ENCODE measurements at regions not wholly inside any gene's neighbourhood (a gene's known extent, or its start where the extent isn't known, plus 50 kb on each side); places are given as distances from the start of the nearest gene placed in this dataset.

DNA sequence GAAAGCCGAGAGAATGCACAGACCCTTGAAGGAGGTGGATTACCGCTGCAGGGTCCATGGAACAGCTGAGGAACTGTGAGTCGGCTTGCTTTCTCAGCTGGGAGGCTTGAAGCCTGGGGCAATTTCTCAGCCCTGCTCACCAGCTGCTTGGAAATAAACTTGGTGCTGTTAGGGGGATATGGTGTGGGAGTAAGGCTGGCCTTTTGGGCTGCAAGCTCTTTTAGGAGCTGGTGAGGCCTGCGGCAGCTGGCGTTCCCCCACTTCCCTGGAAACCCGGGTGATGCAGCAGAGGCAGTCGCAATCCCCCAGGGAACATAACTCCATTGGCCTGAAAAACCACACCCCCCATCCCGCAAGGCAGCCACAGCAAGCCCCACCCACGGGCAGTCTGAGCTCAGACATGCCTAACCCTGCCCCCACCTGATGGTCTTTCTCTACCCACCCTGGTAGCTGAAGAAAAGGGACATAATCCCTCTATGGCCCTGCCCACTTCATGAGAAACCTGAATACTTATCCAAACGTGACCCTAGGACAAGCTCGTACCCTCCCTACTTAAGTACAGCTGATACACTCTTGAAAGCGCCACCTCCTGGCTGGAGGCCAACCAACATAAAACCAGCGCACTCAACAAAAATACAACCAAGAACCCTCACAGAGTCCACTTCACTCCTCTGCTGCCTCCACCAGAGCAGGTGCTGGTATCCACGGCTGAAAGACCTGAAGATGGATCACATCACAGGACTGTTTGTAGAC is 1995.8 kb downstream of the NCAM2 start:
- Histone ChIP-seq H3K36me3 (no peaks in the 10 kb centered on the region), H3K27me3 (no peaks in the 10 kb centered on the region), H3K4me3 (no peak overlapping the region), H3K9me3 (peaks cover 0 to 10% (median 0%) of the 10 kb centered on the region in 4 donors), H3K4me1 (no peaks in the 10 kb centered on the region), H3K27ac (no peak overlapping the region)
- DNase-seq: peak in 1 of 2 donors; percentile 36
- WGBS, 2 donors: 84 to 89% methylated on average over 13 to 14 of the region's 14 CpGs
- ATAC-seq (ENCODE audit: low FRiP score in 2 of 2): no peak
- TF ChIP-seq, protein P1, sequence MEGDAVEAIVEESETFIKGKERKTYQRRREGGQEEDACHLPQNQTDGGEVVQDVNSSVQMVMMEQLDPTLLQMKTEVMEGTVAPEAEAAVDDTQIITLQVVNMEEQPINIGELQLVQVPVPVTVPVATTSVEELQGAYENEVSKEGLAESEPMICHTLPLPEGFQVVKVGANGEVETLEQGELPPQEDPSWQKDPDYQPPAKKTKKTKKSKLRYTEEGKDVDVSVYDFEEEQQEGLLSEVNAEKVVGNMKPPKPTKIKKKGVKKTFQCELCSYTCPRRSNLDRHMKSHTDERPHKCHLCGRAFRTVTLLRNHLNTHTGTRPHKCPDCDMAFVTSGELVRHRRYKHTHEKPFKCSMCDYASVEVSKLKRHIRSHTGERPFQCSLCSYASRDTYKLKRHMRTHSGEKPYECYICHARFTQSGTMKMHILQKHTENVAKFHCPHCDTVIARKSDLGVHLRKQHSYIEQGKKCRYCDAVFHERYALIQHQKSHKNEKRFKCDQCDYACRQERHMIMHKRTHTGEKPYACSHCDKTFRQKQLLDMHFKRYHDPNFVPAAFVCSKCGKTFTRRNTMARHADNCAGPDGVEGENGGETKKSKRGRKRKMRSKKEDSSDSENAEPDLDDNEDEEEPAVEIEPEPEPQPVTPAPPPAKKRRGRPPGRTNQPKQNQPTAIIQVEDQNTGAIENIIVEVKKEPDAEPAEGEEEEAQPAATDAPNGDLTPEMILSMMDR (IDR thresholded peaks at IDR 0.05): no peak
- no peak for TF ChIP-seq POLR2A (IDR thresholded peaks at IDR 0.05)
- no peak for TF ChIP-seq POLR2AphosphoS5 (IDR thresholded peaks at IDR 0.05)
- no peak for TF ChIP-seq EP300 (IDR thresholded peaks at IDR 0.05)

- Histone ChIP-seq H3K27me3 (no peaks in the 10 kb centered on the region), H3K4me1 (no peaks in the 10 kb centered on the region), H3K27ac (no peak overlapping the region), H3K4me3 (no peak overlapping the region), H3K36me3 (no peaks in the 10 kb centered on the region), H3K9me3 (no peaks in the 10 kb centered on the region)
- no peak for DNase-seq
- 64 to 73% methylated on average over 5 of the region's 5 CpGs for WGBS, 2 donors
- ATAC-seq (ENCODE audit: low FRiP score in 2 of 2): no peak
- no peak for TF ChIP-seq POLR2AphosphoS5 (IDR thresholded peaks at IDR 0.05)
- no peak for TF ChIP-seq POLR2A (IDR thresholded peaks at IDR 0.05)
- TF ChIP-seq, protein P1 (IDR thresholded peaks at IDR 0.05): no peak
- no peak for TF ChIP-seq EP300 (IDR thresholded peaks at IDR 0.05)
These were observed 2005.7 kb downstream of the NCAM2 start for GRCh38 chr21:23003951-23004350.

GRCh38 chr21:23008601-23009202 is 2010.5 kb downstream of the NCAM2 start:
- Histone ChIP-seq H3K27me3 (no peaks in the 10 kb centered on the region), H3K4me1 (no peaks in the 10 kb centered on the region), H3K4me3 (no peak overlapping the region), H3K36me3 (no peaks in the 10 kb centered on the region), H3K27ac (no peak overlapping the region), H3K9me3 (no peaks in the 10 kb centered on the region)
- DNase-seq (no peak), ATAC-seq (ENCODE audit: low FRiP score in 2 of 2) (no peak)
- TF ChIP-seq EP300 (IDR thresholded peaks at IDR 0.05) (no peak), POLR2A (IDR thresholded peaks at IDR 0.05) (no peak), POLR2AphosphoS5 (IDR thresholded peaks at IDR 0.05) (no peak)
- TF ChIP-seq, protein P1 (IDR thresholded peaks at IDR 0.05): no peak
- WGBS, 2 donors: 61 to 83% methylated on average over 6 of the region's 6 CpGs

DNA sequence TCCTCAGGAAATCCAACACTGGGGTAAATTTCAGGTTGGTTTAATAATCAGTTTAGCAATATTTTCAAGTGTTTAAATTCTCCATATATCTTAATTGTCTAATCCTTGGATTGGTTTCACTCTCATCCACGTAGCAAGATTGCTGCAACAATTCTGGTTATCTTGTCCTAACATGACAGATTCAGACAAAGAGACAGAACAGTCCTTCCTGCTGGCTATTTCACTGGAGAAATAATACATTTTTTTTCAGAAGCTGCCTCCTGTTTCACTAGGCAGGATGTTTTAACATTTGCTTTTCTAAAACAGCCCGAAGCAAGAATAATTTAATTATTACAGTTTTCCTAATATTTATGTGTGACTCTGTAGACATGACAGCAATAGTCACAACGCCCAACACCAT is 2011.2 kb downstream of the NCAM2 start:
- ATAC-seq (ENCODE audit: low FRiP score in 2 of 2): no peak
- Histone ChIP-seq H3K27ac (no peak overlapping the region), H3K36me3 (no peaks in the 10 kb centered on the region), H3K27me3 (no peaks in the 10 kb centered on the region), H3K9me3 (no peaks in the 10 kb centered on the region), H3K4me1 (no peaks in the 10 kb centered on the region), H3K4me3 (no peak overlapping the region)
- DNase-seq: no peak
- TF ChIP-seq, protein P1 (IDR thresholded peaks at IDR 0.05): no peak
- TF ChIP-seq EP300 (IDR thresholded peaks at IDR 0.05) (no peak), POLR2A (IDR thresholded peaks at IDR 0.05) (no peak), POLR2AphosphoS5 (IDR thresholded peaks at IDR 0.05) (no peak)
- WGBS, 2 donors: 68 to 69% methylated on average over 3 of the region's 3 CpGs

Data from upper lobe of left lung (tissue), 6 donors.